ENCODE measurements at regions not wholly inside any gene's neighbourhood (a gene's known extent, or its start where the extent isn't known, plus 50 kb on each side); places are given as distances from the start of the nearest gene placed in this dataset.

GRCh38 chr11:96760815-96761214 is 371.0 kb downstream of the JRKL start:
- no peak for TF ChIP-seq CTCF (conservative IDR thresholded peaks at IDR 0.05; ENCODE audit: low read depth in 2 of 2)
- no peak for TF ChIP-seq ETS1 (IDR thresholded peaks at IDR 0.05)
- no peak for TF ChIP-seq CREB1 (CRISPR knock-in tag; IDR thresholded peaks at IDR 0.05; ENCODE audit: low read depth)
- TF ChIP-seq, protein P1, sequence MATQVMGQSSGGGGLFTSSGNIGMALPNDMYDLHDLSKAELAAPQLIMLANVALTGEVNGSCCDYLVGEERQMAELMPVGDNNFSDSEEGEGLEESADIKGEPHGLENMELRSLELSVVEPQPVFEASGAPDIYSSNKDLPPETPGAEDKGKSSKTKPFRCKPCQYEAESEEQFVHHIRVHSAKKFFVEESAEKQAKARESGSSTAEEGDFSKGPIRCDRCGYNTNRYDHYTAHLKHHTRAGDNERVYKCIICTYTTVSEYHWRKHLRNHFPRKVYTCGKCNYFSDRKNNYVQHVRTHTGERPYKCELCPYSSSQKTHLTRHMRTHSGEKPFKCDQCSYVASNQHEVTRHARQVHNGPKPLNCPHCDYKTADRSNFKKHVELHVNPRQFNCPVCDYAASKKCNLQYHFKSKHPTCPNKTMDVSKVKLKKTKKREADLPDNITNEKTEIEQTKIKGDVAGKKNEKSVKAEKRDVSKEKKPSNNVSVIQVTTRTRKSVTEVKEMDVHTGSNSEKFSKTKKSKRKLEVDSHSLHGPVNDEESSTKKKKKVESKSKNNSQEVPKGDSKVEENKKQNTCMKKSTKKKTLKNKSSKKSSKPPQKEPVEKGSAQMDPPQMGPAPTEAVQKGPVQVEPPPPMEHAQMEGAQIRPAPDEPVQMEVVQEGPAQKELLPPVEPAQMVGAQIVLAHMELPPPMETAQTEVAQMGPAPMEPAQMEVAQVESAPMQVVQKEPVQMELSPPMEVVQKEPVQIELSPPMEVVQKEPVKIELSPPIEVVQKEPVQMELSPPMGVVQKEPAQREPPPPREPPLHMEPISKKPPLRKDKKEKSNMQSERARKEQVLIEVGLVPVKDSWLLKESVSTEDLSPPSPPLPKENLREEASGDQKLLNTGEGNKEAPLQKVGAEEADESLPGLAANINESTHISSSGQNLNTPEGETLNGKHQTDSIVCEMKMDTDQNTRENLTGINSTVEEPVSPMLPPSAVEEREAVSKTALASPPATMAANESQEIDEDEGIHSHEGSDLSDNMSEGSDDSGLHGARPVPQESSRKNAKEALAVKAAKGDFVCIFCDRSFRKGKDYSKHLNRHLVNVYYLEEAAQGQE (IDR thresholded peaks at IDR 0.05; ENCODE audit: unreplicated experiment): no peak
- no peak for TF ChIP-seq EZH2phosphoT487 (IDR thresholded peaks at IDR 0.05; ENCODE audit: unreplicated experiment)
- TF ChIP-seq ZNF331 (CRISPR knock-in tag; IDR thresholded peaks at IDR 0.05; ENCODE audit: low read depth): no peak

All from GM23338 (cell line).